ENCODE measurements at regions not wholly inside any gene's neighbourhood (a gene's known extent, or its start where the extent isn't known, plus 50 kb on each side); places are given as distances from the start of the nearest gene placed in this dataset.

- Histone ChIP-seq H3K79me1 (ENCODE audit: low read depth, low read length) (no peaks in the 10 kb centered on the region), H3K36me3 (ENCODE audit: control insufficient read depth in 2 of 4, insufficient read depth in 4 of 4, low read length in 3 of 4) (no peaks in the 10 kb centered on the region), H3K27me3 (replicated peaks in 1 of 4; ENCODE audit: control insufficient read depth in 3 of 4, extremely low read depth in 1 of 4, insufficient read depth in 3 of 4, low read length in 3 of 4) (no peaks in the 10 kb centered on the region), H4K20me1 (replicated peaks in 1 of 2; ENCODE audit: control insufficient read depth in 1 of 2, insufficient read depth in 2 of 2, low read length in 2 of 2) (no peaks in the 10 kb centered on the region), H2BK20ac (ENCODE audit: low read length) (no peak overlapping the region), H2AK5ac (ENCODE audit: low read depth, low read length) (no peak overlapping the region), H3K23ac (ENCODE audit: insufficient read length) (no peak overlapping the region), H3K4ac (replicated peaks; ENCODE audit: insufficient read length, low read depth, low read length) (no peak overlapping the region), H4K91ac (replicated peaks; ENCODE audit: insufficient read length, low read length) (no peak overlapping the region), H4K8ac (ENCODE audit: extremely low read depth, insufficient read depth, low read length) (no peak overlapping the region), H4K5ac (ENCODE audit: insufficient read length, low read depth, low read length) (no peak overlapping the region), H3K9ac (replicated peaks in 1 of 4; ENCODE audit: extremely low read depth in 1 of 4, low read depth in 3 of 4, low read length in 3 of 4) (no peak overlapping the region), H3K14ac (ENCODE audit: insufficient read length) (no peak overlapping the region), H2BK120ac (replicated peaks; ENCODE audit: low read depth, low read length) (no peak overlapping the region), H3K23me2 (ENCODE audit: low read depth, low read length) (no peaks in the 10 kb centered on the region), H3K27ac (ENCODE audit: low read depth, low read length) (no peak overlapping the region), H3K4me2 (ENCODE audit: insufficient read depth in 1 of 2, low read depth in 2 of 2, low read length in 2 of 2) (no peak overlapping the region), H3K79me2 (ENCODE audit: control insufficient read depth in 1 of 2, insufficient read depth in 2 of 2, low read length in 2 of 2) (no peaks in the 10 kb centered on the region), H2AFZ (ENCODE audit: low read length) (no peak overlapping the region), H2BK5ac (ENCODE audit: low read depth, low read length) (no peak overlapping the region), H3K56ac (replicated peaks; ENCODE audit: insufficient read length, low read depth, low read length) (no peak overlapping the region), H3K4me3 (ENCODE audit: extremely low read depth in 1 of 4, insufficient read depth in 2 of 4, low read depth in 3 of 4, low read length in 4 of 4) (no peak overlapping the region), H2BK15ac (ENCODE audit: low read length) (no peak overlapping the region), H3K9me3 (ENCODE audit: insufficient read depth in 2 of 2, low read depth in 1 of 2, low read length in 1 of 2) (no peaks in the 10 kb centered on the region), H2BK12ac (ENCODE audit: low read depth, low read length) (no peak overlapping the region), H3K18ac (ENCODE audit: extremely low read depth, low read length) (no peak overlapping the region), H3K4me1 (replicated peaks in 1 of 4; ENCODE audit: control insufficient read depth in 3 of 4, insufficient read depth in 4 of 4, low read length in 3 of 4) (no peaks in the 10 kb centered on the region)
- FAIRE-seq (no peak), DNase-seq (ENCODE audit: low read depth in 1 of 2, low spot score in 2 of 2) (no peak)
- WGBS, 2 experiments (ENCODE audit: extremely low coverage in 1 of 2, insufficient coverage in 1 of 2, insufficient read length in 1 of 2, insufficient replicate concordance in 2 of 2, low coverage in 1 of 2, low lambda C conversion rate in 2 of 2, missing lambda C conversion rate in 1 of 2) = 83% methylated on average over 3 of the region's 3 CpGs; no CpG with 5 or more reads in 1 of the 2 experiments
- POLR2A ChIA-PET (ENCODE audit: partially characterized antibody) = no interaction called here
- CTCF ChIA-PET (ENCODE audit: partially characterized antibody) = no interaction called here
- TF ChIP-seq SRF (IDR thresholded peaks at IDR 0.05; ENCODE audit: low read depth, low read length) (no peak), YY1 (IDR thresholded peaks at IDR 0.05; ENCODE audit: low read depth, low read length) (no peak), RXRA (IDR thresholded peaks at IDR 0.05; ENCODE audit: insufficient read depth, low read depth, low read length) (no peak), KDM5A (IDR thresholded peaks at IDR 0.05; ENCODE audit: low read length) (no peak), POU5F1 (IDR thresholded peaks at IDR 0.05; ENCODE audit: low read depth, low read length) (no peak)
Measured at GRCh38 chr13:76440568-76440967, 445.6 kb downstream of the KCTD12 start.

Data from H1 (cell line).